ENCODE measurements at regions not wholly inside any gene's neighbourhood (a gene's known extent, or its start where the extent isn't known, plus 50 kb on each side); places are given as distances from the start of the nearest gene placed in this dataset.

- no peak for TF ChIP-seq CTCF (IDR thresholded peaks at IDR 0.05; ENCODE audit: unreplicated experiment)
- no peaks in the 10 kb centered on the region for H3K9me3 Mint-ChIP-seq (ENCODE audit: unreplicated experiment)
- H3K4me1 Mint-ChIP-seq (ENCODE audit: unreplicated experiment) = peaks cover 19% of the 10 kb centered on the region
- no peak overlapping the region for H3K27ac Mint-ChIP-seq (ENCODE audit: unreplicated experiment)
- peaks cover 3% of the 10 kb centered on the region for H3K27me3 Mint-ChIP-seq (ENCODE audit: unreplicated experiment)
- no peak for DNase-seq (ENCODE audit: low spot score)
- no peak overlapping the region for H3K4me3 Mint-ChIP-seq (ENCODE audit: unreplicated experiment)
- H3K36me3 Mint-ChIP-seq (ENCODE audit: low read depth, unreplicated experiment) = no peaks in the 10 kb centered on the region
Measured at GRCh38 chr2:235262750-235263149, 231.1 kb upstream of the AGAP1 start.

GRCh38 chr2:235263205-235264120 is 230.4 kb upstream of the AGAP1 start:
- no peak for TF ChIP-seq CTCF (IDR thresholded peaks at IDR 0.05; ENCODE audit: unreplicated experiment)
- no peak overlapping the region for H3K27ac Mint-ChIP-seq (ENCODE audit: unreplicated experiment)
- DNase-seq (ENCODE audit: low spot score) = no peak
- H3K4me1 Mint-ChIP-seq (ENCODE audit: unreplicated experiment) = peaks cover 27% of the 10 kb centered on the region
- H3K36me3 Mint-ChIP-seq (ENCODE audit: low read depth, unreplicated experiment) = no peaks in the 10 kb centered on the region
- no peaks in the 10 kb centered on the region for H3K9me3 Mint-ChIP-seq (ENCODE audit: unreplicated experiment)
- H3K27me3 Mint-ChIP-seq (ENCODE audit: unreplicated experiment) = peaks cover 3% of the 10 kb centered on the region
- H3K4me3 Mint-ChIP-seq (ENCODE audit: unreplicated experiment) = no peak overlapping the region

GRCh38 chr2:235264121-235264493 is 229.7 kb upstream of the AGAP1 start:
- no peak overlapping the region for H3K4me3 Mint-ChIP-seq (ENCODE audit: unreplicated experiment)
- no peak for DNase-seq (ENCODE audit: low spot score)
- H3K36me3 Mint-ChIP-seq (ENCODE audit: low read depth, unreplicated experiment) = no peaks in the 10 kb centered on the region
- H3K27me3 Mint-ChIP-seq (ENCODE audit: unreplicated experiment) = peaks cover 3% of the 10 kb centered on the region
- H3K9me3 Mint-ChIP-seq (ENCODE audit: unreplicated experiment) = no peaks in the 10 kb centered on the region
- TF ChIP-seq CTCF (IDR thresholded peaks at IDR 0.05; ENCODE audit: unreplicated experiment) = no peak
- peaks cover 33% of the 10 kb centered on the region for H3K4me1 Mint-ChIP-seq (ENCODE audit: unreplicated experiment)
- H3K27ac Mint-ChIP-seq (ENCODE audit: unreplicated experiment) = no peak overlapping the region

DNA sequence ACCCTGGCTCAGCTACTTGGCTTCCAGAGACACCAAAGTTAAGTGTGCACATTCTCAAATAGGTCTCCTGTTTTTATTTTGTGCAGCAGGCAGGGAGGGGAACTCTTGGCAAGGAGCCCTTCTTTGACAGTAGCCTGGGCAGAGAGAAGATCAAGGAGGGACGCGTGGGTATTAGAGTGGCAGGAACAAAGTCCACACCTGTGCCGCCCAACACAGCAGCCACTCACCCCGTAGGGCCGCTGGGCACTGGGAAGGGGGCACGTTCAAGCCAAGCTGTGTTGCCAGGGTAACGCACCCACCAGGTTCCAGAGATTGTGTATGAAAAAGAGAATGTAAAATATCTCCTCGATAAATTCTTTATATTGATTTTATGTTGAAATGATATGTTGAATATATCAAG is 229.3 kb upstream of the AGAP1 start:
- no peaks in the 10 kb centered on the region for H3K36me3 Mint-ChIP-seq (ENCODE audit: low read depth, unreplicated experiment)
- no peak for DNase-seq (ENCODE audit: low spot score)
- no peaks in the 10 kb centered on the region for H3K9me3 Mint-ChIP-seq (ENCODE audit: unreplicated experiment)
- peaks cover 37% of the 10 kb centered on the region for H3K4me1 Mint-ChIP-seq (ENCODE audit: unreplicated experiment)
- peaks cover 3% of the 10 kb centered on the region for H3K27me3 Mint-ChIP-seq (ENCODE audit: unreplicated experiment)
- TF ChIP-seq CTCF (IDR thresholded peaks at IDR 0.05; ENCODE audit: unreplicated experiment) = no peak
- no peak overlapping the region for H3K4me3 Mint-ChIP-seq (ENCODE audit: unreplicated experiment)
- no peak overlapping the region for H3K27ac Mint-ChIP-seq (ENCODE audit: unreplicated experiment)

DNA sequence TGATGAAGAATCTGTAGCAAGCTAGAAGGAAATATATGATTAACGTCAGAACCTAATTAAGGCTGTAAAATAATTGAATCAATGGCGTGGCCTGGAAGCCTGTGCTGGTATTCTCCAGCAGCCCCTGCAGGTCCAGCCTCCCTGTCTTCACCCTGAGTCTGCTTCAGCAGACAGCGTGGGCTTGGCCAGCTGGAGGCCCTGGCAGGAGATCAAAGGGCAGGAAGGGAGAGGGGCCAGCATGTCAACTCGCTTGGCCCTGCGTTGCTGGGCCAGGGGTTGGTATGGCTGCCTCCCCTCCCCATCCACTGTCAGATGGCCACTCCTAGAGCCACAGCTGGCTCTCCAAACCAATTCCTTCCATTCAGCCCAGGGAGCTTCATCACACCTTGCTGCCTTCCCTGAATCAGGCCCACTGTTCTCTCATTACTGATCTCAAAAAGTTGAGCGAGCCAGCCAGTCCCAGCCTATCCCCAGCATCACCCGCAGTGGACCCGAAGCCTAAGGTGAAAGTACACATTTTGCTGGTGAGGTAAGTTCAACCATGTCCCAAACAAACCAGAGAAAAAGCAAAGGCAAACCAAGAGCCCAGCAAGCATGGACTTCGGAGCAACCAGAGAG is 228.4 kb upstream of the AGAP1 start:
- DNase-seq (ENCODE audit: low spot score) = no peak
- H3K27ac Mint-ChIP-seq (ENCODE audit: unreplicated experiment) = no peak overlapping the region
- no peaks in the 10 kb centered on the region for H3K9me3 Mint-ChIP-seq (ENCODE audit: unreplicated experiment)
- H3K36me3 Mint-ChIP-seq (ENCODE audit: low read depth, unreplicated experiment) = no peaks in the 10 kb centered on the region
- H3K27me3 Mint-ChIP-seq (ENCODE audit: unreplicated experiment) = peaks cover 3% of the 10 kb centered on the region
- no peak overlapping the region for H3K4me3 Mint-ChIP-seq (ENCODE audit: unreplicated experiment)
- H3K4me1 Mint-ChIP-seq (ENCODE audit: unreplicated experiment) = peaks cover 46% of the 10 kb centered on the region
- TF ChIP-seq CTCF (IDR thresholded peaks at IDR 0.05; ENCODE audit: unreplicated experiment) = no peak

Measured in endothelial cell (in vitro differentiated cells).